Tibial artery (tissue), 4 donors: ENCODE measurements at regions not wholly inside any gene's neighbourhood (a gene's known extent, or its start where the extent isn't known, plus 50 kb on each side); places are given as distances from the start of the nearest gene placed in this dataset.

Source experiments
- DNase-seq, 2 donors: peaks; one replicate each; pipeline ENCODE4 v3.0.0-alpha.2; 2019
- H3K27ac ChIP-seq, 2 donors: fragments of 200-600 bp; sonication (generic) in 1 of 2; 1 replicate in 1 of 2; 2 replicates in 1 of 2; pipeline ENCODE4 v1.5.1; 2018 to 2019; ENCODE audit warnings: mild to moderate bottlenecking in 1 of 2
- H3K27me3 ChIP-seq, 2 donors: fragments of 200-600 bp; sonication (generic) in 1 of 2; one replicate each; pipeline versions ENCODE4 v1.5.1 to v1.6.0; 2016 to 2019
- H3K36me3 ChIP-seq, 3 donors: fragments of 200-600 bp; sonication (generic) in 2 of 3; one replicate each; pipeline ENCODE4 v1.5.1; 2016 to 2019; ENCODE audit warnings: mild to moderate bottlenecking in 2 of 3
- H3K4me1 ChIP-seq, 4 donors: fragments of 200-600 bp; sonication (generic) in 2 of 4; 1 replicate in 3 of 4; 2 replicates in 1 of 4; pipeline ENCODE4 v1.5.1; 2016 to 2019
- H3K4me3 ChIP-seq, 2 donors: fragments of 200-600 bp; sonication (generic) in 1 of 2; 1 replicate in 1 of 2; 2 replicates in 1 of 2; pipeline ENCODE4 v1.5.1; 2018 to 2019; ENCODE audit warnings: mild to moderate bottlenecking in 2 of 2
- H3K9me3 ChIP-seq, 3 donors: fragments of 200-600 bp; sonication (generic) in 1 of 3; one replicate each; pipeline ENCODE4 v1.5.1; 2016 to 2019
- intact Hi-C: fragments of 100-400 bp; cut with DNase I; formaldehyde crosslinking; loops from one replicate; pipeline ENCODE4 v1.15.0; 2023; ENCODE audit warnings: low total_unique reads
- TF ChIP-seq, protein P1 (sequence below), 2 experiments: fragments of 200-600 bp in 1 of 2; fragments of 450-650 bp in 1 of 2; IDR thresholded peaks; one replicate each; pipeline ENCODE4 v1.5.1; 2017 to 2019; ENCODE audit warnings: antibody characterized with exemption in 2 of 2, mild to moderate bottlenecking in 1 of 2, moderate library complexity in 1 of 2

DNA sequence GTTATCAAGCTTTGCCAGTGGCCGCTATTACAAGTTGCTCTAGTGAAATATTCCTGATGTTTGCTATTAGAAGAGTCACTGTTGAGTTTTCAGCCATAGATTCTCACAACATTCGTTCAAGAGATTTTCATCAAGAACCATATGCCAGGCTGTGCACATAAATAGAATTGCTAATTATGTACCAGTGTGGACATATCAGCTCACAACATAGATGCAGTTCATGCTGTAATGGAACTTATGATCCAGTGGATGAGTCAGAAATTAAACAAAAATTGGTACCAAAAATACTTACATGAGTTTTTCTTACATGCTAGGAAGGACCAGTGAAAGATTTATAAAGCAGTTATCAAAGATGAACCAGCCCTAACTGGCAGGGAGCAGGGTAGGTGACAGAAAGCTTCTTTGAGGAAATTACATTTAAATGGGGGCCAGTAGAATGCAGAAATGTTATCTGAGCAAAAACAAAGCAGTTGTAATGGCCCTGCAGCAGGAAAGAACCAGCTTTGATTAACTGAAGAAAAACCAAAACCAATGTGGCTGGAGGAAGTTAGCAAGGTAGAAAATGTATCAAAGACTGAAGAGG, 404.2 kb downstream of the DNAH5 start:
- intact Hi-C loops, result no loop called here
- Histone ChIP-seq H3K36me3 (no peaks in the 10 kb centered on the region), H3K4me3 (no peak overlapping the region), H3K4me1 (no peaks in the 10 kb centered on the region), H3K9me3 (no peaks in the 10 kb centered on the region), H3K27me3 (no peaks in the 10 kb centered on the region), H3K27ac (no peak overlapping the region)
- TF ChIP-seq, protein P1, sequence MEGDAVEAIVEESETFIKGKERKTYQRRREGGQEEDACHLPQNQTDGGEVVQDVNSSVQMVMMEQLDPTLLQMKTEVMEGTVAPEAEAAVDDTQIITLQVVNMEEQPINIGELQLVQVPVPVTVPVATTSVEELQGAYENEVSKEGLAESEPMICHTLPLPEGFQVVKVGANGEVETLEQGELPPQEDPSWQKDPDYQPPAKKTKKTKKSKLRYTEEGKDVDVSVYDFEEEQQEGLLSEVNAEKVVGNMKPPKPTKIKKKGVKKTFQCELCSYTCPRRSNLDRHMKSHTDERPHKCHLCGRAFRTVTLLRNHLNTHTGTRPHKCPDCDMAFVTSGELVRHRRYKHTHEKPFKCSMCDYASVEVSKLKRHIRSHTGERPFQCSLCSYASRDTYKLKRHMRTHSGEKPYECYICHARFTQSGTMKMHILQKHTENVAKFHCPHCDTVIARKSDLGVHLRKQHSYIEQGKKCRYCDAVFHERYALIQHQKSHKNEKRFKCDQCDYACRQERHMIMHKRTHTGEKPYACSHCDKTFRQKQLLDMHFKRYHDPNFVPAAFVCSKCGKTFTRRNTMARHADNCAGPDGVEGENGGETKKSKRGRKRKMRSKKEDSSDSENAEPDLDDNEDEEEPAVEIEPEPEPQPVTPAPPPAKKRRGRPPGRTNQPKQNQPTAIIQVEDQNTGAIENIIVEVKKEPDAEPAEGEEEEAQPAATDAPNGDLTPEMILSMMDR (IDR thresholded peaks at IDR 0.05), result no peak
- no peak for DNase-seq

DNA sequence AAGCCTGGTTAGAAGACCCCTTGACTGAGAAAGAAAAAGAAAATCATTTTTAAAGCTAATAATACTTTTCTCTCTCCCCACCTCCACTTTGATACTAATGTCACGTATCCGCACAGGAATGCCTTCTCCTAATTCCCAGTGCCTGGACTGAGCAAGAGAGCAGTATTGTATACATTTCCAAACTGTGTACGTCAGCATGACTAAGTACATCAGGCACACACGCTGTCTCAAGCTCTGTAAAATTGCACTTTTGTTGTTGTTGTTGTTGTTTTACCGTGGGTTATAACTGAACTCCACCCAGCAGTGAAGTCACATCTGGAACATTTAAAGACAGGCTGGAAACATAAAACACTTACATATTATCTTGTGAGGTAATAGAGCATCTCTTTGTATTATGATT, 407.6 kb downstream of the DNAH5 start:
- TF ChIP-seq, protein P1 (IDR thresholded peaks at IDR 0.05), result no peak
- intact Hi-C loops, result no loop called here
- Histone ChIP-seq H3K9me3 (no peaks in the 10 kb centered on the region), H3K4me1 (no peaks in the 10 kb centered on the region), H3K27ac (no peak overlapping the region), H3K4me3 (no peak overlapping the region), H3K36me3 (no peaks in the 10 kb centered on the region), H3K27me3 (no peaks in the 10 kb centered on the region)
- DNase-seq, result no peak

DNA sequence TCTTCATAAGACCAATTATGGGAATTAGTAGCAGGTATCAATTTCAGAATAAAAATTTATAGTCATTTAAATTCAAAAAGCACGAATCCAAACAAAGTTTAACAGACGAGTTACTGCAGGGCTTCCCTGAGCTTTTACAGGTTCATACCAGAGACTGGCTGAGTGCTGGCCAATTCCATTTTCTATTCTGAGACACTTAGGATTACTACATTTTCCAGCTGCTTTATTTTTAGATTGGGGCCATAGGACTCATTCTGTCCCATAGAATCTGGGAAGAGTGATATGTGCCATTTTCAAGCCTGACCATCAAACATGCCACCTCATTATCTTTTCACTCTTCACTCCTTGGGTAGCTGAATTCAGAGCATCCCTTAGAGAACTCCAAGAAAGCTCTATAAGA, 410.7 kb downstream of the DNAH5 start:
- H3K36me3 ChIP-seq, result no peaks in the 10 kb centered on the region
- no peaks in the 10 kb centered on the region for H3K9me3 ChIP-seq
- intact Hi-C loops, result no loop called here
- H3K4me3 ChIP-seq, result no peak overlapping the region
- DNase-seq, result no peak
- TF ChIP-seq, protein P1 (IDR thresholded peaks at IDR 0.05), result no peak
- no peak overlapping the region for H3K27ac ChIP-seq
- H3K27me3 ChIP-seq, result no peaks in the 10 kb centered on the region
- H3K4me1 ChIP-seq, result no peaks in the 10 kb centered on the region

DNA sequence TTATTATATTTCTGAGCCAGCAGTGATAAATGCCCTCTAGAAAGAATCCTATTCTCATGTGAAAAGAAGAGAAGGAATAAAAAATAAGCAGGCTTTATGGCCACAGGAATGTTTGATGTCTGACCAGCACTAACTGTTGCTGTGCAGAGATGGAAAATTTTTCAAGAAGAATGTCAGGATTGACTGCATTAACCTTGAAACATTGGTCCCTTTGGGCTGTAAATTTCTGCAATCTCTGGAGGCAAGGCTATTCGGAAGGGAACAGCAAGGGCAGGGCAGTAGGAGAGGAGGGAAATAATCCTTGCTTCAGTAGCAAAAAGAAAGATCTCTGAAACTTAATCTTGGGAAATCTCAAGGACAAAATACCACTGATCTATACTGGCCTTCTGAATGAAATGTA, 415.2 kb downstream of the DNAH5 start:
- TF ChIP-seq, protein P1 (IDR thresholded peaks at IDR 0.05), result no peak
- intact Hi-C loops, result no loop called here
- Histone ChIP-seq H3K4me1 (no peaks in the 10 kb centered on the region), H3K4me3 (no peak overlapping the region), H3K27me3 (no peaks in the 10 kb centered on the region), H3K9me3 (no peaks in the 10 kb centered on the region), H3K36me3 (no peaks in the 10 kb centered on the region), H3K27ac (no peak overlapping the region)
- DNase-seq, result no peak

DNA sequence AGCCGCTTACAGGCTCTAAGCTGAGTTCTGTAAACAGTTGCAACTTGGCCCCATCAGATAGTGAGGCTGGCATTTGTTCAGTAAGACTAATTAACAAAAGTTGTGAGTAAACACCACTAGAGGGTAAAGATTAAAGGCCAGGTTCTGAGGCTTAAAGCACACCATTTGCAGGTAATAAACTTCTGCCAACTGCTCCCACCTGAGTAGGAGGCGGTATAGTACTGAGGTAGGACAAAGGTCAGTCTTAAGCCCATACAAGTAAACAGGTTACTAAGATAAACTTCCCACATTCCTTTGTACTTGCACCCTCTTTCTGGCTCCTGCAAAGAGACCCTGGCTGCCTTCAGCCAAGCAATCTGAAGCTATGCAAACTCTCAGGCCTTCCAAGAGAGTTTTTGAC, 419.6 kb downstream of the DNAH5 start:
- no peaks in the 10 kb centered on the region for H3K9me3 ChIP-seq
- TF ChIP-seq, protein P1 (IDR thresholded peaks at IDR 0.05), result no peak
- intact Hi-C loops, result no loop called here
- H3K27me3 ChIP-seq, result no peaks in the 10 kb centered on the region
- H3K36me3 ChIP-seq, result no peaks in the 10 kb centered on the region
- H3K4me1 ChIP-seq, result no peaks in the 10 kb centered on the region
- no peak overlapping the region for H3K4me3 ChIP-seq
- DNase-seq, result no peak
- no peak overlapping the region for H3K27ac ChIP-seq

DNA sequence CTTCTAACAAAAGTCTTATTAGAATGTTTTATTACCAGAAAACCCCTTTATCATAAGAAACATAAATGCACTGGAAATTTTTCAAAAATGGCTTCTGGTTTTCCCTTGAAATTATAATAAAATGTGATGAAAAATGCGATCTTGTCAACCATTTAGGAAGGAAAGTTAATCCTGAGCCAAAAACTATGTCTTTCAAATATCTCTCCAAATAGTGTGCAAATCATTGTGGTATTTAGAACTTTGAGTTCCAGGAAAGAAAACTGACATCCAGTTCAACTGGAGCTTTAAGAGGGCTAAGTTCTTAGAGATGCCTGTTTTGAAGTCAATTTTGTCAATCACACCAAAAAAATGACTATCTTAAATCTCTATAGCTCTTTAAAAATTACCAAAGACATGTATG, 425.4 kb downstream of the DNAH5 start:
- Histone ChIP-seq H3K36me3 (no peaks in the 10 kb centered on the region), H3K4me1 (no peaks in the 10 kb centered on the region), H3K27me3 (no peaks in the 10 kb centered on the region), H3K9me3 (no peaks in the 10 kb centered on the region), H3K27ac (no peak overlapping the region), H3K4me3 (no peak overlapping the region)
- TF ChIP-seq, protein P1 (IDR thresholded peaks at IDR 0.05), result no peak
- intact Hi-C loops, result no loop called here
- no peak for DNase-seq
